Loucy (cell line): ENCODE measurements at regions not wholly inside any gene's neighbourhood (a gene's known extent, or its start where the extent isn't known, plus 50 kb on each side); places are given as distances from the start of the nearest gene placed in this dataset.

Experiments
- H2AFZ ChIP-seq: fragments of 200-600 bp; sonication (generic); 2 replicates; pipeline ENCODE4 v1.6.0; 2016; ENCODE audit warnings: antibody characterized with exemption, mild to moderate bottlenecking, low read length, moderate library complexity
- H3F3A ChIP-seq: fragments of 200-600 bp; 2 replicates; pipeline ENCODE4 v1.6.0; 2016; ENCODE audit warnings: antibody characterized with exemption, low read depth, mild to moderate bottlenecking
- H3K27me3 ChIP-seq: fragments of 200-600 bp; sonication (generic); 2 replicates; pipeline ENCODE4 v1.6.1; 2014; ENCODE audit warnings: low read length, mild to moderate bottlenecking; ENCODE audit not compliant: insufficient read depth, poor library complexity, severe bottlenecking
- H3K36me3 ChIP-seq: fragments of 200-600 bp; sonication (generic); 2 replicates; pipeline ENCODE4 v1.6.1; 2016; ENCODE audit warnings: low read length; ENCODE audit not compliant: insufficient read depth
- H3K4me1 ChIP-seq: fragments of 200-600 bp; sonication (generic); 2 replicates; pipeline ENCODE4 v1.5.1; 2014; ENCODE audit warnings: low read length, mild to moderate bottlenecking; ENCODE audit not compliant: insufficient read depth, poor library complexity, severe bottlenecking
- H3K4me2 ChIP-seq: fragments of 200-600 bp; sonication (generic); 2 replicates; pipeline ENCODE4 v1.6.0; 2014; ENCODE audit warnings: antibody characterized with exemption, low read length, low read depth, mild to moderate bottlenecking; ENCODE audit not compliant: poor library complexity, severe bottlenecking
- H3K4me3 ChIP-seq: fragments of 200-600 bp; sonication (generic); 2 replicates; pipeline ENCODE4 v1.5.1; 2014; ENCODE audit warnings: low read length, mild to moderate bottlenecking, mixed read lengths; ENCODE audit not compliant: poor library complexity, severe bottlenecking
- H3K79me2 ChIP-seq: fragments of 200-600 bp; sonication (generic); 2 replicates; pipeline ENCODE4 v1.6.1; 2014; ENCODE audit warnings: low read length; ENCODE audit not compliant: insufficient read depth
- H3K9ac ChIP-seq: fragments of 200-600 bp; sonication (generic); 2 replicates; pipeline ENCODE4 v1.6.0; 2014; ENCODE audit warnings: mild to moderate bottlenecking, low read depth, low read length, moderate library complexity; ENCODE audit not compliant: poor library complexity, severe bottlenecking
- H3K9me2 ChIP-seq: fragments of 200-600 bp; sonication (generic); replicated peaks from 2 replicates; pipeline ENCODE4 v1.6.1; 2016; ENCODE audit warnings: low read depth, low read length, mixed read lengths
- H3K9me3 ChIP-seq: fragments of 200-600 bp; sonication (generic); 2 replicates; pipeline ENCODE4 v1.6.1; 2014; ENCODE audit warnings: mild to moderate bottlenecking, antibody characterized with exemption, low read length, low read depth; ENCODE audit not compliant: insufficient read depth
- H4K20me1 ChIP-seq: fragments of 200-600 bp; sonication (generic); 2 replicates; pipeline ENCODE4 v1.6.0; 2014; ENCODE audit warnings: antibody characterized with exemption, low read length, mild to moderate bottlenecking; ENCODE audit not compliant: insufficient read depth, poor library complexity, severe bottlenecking
- CTCF ChIP-seq: fragments of 200-600 bp; sonication (generic); conservative IDR thresholded peaks from 2 replicates; pipeline ENCODE4 v1.5.1; 2014; ENCODE audit warnings: mild to moderate bottlenecking, antibody characterized with exemption, low read length
- EZH2phosphoT487 ChIP-seq: fragments of 200-600 bp; IDR thresholded peaks from 2 replicates; pipeline ENCODE4 v1.6.1; 2018; ENCODE audit warnings: antibody characterized with exemption, mild to moderate bottlenecking, moderate library complexity, borderline replicate concordance

- Histone ChIP-seq H3K4me2 (no peak overlapping the region), H3K27me3 (no peaks in the 10 kb centered on the region), H4K20me1 (no peaks in the 10 kb centered on the region), H3F3A (no peaks in the 10 kb centered on the region), H3K9ac (no peak overlapping the region), H3K9me3 (no peaks in the 10 kb centered on the region), H3K4me1 (no peaks in the 10 kb centered on the region), H3K36me3 (no peaks in the 10 kb centered on the region), H3K9me2 (no peaks in the 10 kb centered on the region), H2AFZ (no peak overlapping the region), H3K4me3 (no peak overlapping the region), H3K79me2 (no peaks in the 10 kb centered on the region)
- TF ChIP-seq CTCF (no peak), EZH2phosphoT487 (no peak)
Observed at GRCh38 chr7:96770758-96771157, 61.1 kb upstream of the SEM1 start.

GRCh38 chr7:96772139-96772694 lies 62.6 kb upstream of the SEM1 start:
- Histone ChIP-seq H3K9ac (no peak overlapping the region), H3K36me3 (no peaks in the 10 kb centered on the region), H3K9me2 (no peaks in the 10 kb centered on the region), H4K20me1 (no peaks in the 10 kb centered on the region), H3K27me3 (no peaks in the 10 kb centered on the region), H3F3A (no peaks in the 10 kb centered on the region), H2AFZ (no peak overlapping the region), H3K4me3 (no peak overlapping the region), H3K79me2 (no peaks in the 10 kb centered on the region), H3K4me1 (no peaks in the 10 kb centered on the region), H3K9me3 (no peaks in the 10 kb centered on the region), H3K4me2 (no peak overlapping the region)
- no peak for TF ChIP-seq CTCF
- TF ChIP-seq EZH2phosphoT487 = no peak

GRCh38 chr7:96773483-96773882 lies 63.8 kb upstream of the SEM1 start:
- H3K9me2 ChIP-seq = no peaks in the 10 kb centered on the region
- H3F3A ChIP-seq = no peaks in the 10 kb centered on the region
- H2AFZ ChIP-seq = no peak overlapping the region
- no peaks in the 10 kb centered on the region for H4K20me1 ChIP-seq
- no peak for TF ChIP-seq CTCF
- TF ChIP-seq EZH2phosphoT487 = no peak
- no peaks in the 10 kb centered on the region for H3K79me2 ChIP-seq
- H3K4me2 ChIP-seq = no peak overlapping the region
- H3K36me3 ChIP-seq = no peaks in the 10 kb centered on the region
- no peaks in the 10 kb centered on the region for H3K9me3 ChIP-seq
- no peak overlapping the region for H3K4me3 ChIP-seq
- H3K9ac ChIP-seq = no peak overlapping the region
- H3K27me3 ChIP-seq = no peaks in the 10 kb centered on the region
- no peaks in the 10 kb centered on the region for H3K4me1 ChIP-seq
